ENCODE measurements at regions not wholly inside any gene's neighbourhood (a gene's known extent, or its start where the extent isn't known, plus 50 kb on each side); places are given as distances from the start of the nearest gene placed in this dataset.
"Not testable (repeated sequence)": the region's sequence is repeated elsewhere in the genome, so short reads cannot be mapped to it uniquely, and the experiment has no call there.

DNA sequence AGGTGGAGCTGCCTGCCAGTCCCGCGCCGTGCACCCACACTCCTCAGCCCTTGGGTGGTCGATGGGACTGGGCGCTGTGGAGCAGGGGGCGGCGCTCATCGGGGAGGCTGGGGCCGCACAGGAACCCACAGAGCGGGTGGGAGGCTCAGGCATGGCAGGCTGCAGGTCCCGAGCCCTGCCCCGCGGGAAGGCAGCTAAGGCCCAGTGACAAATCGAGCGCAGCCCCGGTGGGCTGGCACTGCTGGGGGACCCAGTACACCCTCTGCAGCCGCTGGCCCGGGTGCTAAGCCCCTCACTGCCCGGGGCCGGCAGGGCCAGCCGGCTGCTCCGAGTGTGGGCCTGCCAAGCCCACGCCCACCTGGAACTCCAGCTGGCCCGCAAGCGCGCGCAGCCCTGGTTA, 52.3 kb upstream of the CXorf51A start:
- H3K9me3 ChIP-seq (ENCODE audit: control insufficient read depth, low read length); H3K4me1 ChIP-seq (ENCODE audit: control insufficient read depth, insufficient read depth, low read length); H3K27ac ChIP-seq (ENCODE audit: low read length); DNase-seq; ATAC-seq; H3K27me3 ChIP-seq (ENCODE audit: control insufficient read depth, insufficient read depth); intact Hi-C loops (cut with DNase I); H3K4me3 ChIP-seq (ENCODE audit: low read length): not testable (repeated sequence)
- WGBS: 93% methylated on average over 24 of the region's 27 CpGs

DNA sequence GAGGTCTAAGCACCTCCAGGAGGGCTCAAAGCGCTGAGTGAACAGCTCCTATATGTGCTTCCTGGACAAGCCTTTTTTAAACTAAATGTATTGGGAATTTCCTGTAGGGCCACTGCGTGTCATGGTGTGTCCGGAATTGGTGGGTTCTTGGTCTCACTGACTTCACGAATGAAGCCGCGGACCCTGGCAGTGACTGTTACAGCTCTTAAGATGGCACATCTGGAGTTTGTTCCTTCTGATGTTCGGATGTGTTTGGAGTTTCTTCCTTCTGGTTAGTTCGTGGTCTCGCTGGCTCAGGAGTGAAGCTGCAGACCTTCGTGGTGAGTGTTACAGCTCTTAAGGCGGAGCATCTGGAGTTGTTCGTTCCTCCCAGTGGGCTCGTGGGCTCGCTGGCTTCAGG, 51.2 kb upstream of the CXorf51A start:
- DNase-seq; H3K9me3 ChIP-seq (ENCODE audit: control insufficient read depth, low read length); H3K4me1 ChIP-seq (ENCODE audit: control insufficient read depth, insufficient read depth, low read length); H3K4me3 ChIP-seq (ENCODE audit: low read length); H3K27me3 ChIP-seq (ENCODE audit: control insufficient read depth, insufficient read depth); ATAC-seq; intact Hi-C loops (cut with DNase I); H3K27ac ChIP-seq (ENCODE audit: low read length): not testable (repeated sequence)
- 82% methylated on average over 14 of the region's 14 CpGs for WGBS

All from right cardiac atrium (tissue), 5 donors.